ENCODE measurements at regions not wholly inside any gene's neighbourhood (a gene's known extent, or its start where the extent isn't known, plus 50 kb on each side); places are given as distances from the start of the nearest gene placed in this dataset.

DNA sequence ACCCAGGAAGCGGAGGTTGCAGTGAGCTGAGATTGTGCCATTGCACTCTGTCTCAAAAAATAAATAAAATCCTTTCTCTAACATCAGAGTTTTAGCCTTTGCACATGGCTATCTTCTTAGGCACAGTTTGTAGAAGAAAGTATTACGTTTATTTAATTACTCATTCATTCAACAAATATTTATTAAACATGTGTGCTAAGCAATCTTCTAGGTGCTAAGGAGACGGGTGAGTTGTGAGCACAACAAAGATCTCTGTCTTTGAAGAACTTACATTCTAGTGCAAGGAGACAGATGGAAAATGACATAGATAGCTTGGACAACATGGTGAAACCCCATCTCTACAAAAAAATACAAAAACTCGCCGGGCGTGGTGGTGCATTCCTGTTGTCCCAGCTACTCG is 122.3 kb upstream of the MYO10 start:
- TF ChIP-seq, protein P1, sequence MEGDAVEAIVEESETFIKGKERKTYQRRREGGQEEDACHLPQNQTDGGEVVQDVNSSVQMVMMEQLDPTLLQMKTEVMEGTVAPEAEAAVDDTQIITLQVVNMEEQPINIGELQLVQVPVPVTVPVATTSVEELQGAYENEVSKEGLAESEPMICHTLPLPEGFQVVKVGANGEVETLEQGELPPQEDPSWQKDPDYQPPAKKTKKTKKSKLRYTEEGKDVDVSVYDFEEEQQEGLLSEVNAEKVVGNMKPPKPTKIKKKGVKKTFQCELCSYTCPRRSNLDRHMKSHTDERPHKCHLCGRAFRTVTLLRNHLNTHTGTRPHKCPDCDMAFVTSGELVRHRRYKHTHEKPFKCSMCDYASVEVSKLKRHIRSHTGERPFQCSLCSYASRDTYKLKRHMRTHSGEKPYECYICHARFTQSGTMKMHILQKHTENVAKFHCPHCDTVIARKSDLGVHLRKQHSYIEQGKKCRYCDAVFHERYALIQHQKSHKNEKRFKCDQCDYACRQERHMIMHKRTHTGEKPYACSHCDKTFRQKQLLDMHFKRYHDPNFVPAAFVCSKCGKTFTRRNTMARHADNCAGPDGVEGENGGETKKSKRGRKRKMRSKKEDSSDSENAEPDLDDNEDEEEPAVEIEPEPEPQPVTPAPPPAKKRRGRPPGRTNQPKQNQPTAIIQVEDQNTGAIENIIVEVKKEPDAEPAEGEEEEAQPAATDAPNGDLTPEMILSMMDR (IDR thresholded peaks at IDR 0.05; ENCODE audit: control extremely low read depth in 1 of 3, insufficient read depth in 1 of 3, low read depth in 1 of 3, low read length in 3 of 3) = no peak
- TF ChIP-seq HDAC2 (IDR thresholded peaks at IDR 0.05; ENCODE audit: borderline replicate concordance in 1 of 2, low read depth in 2 of 2, low read length in 2 of 2) (no peak), EP300 (IDR thresholded peaks at IDR 0.05; ENCODE audit: borderline replicate concordance in 1 of 2, low read depth in 2 of 2, low read length in 2 of 2) (no peak), POLR2A (IDR thresholded peaks at IDR 0.05; ENCODE audit: control extremely low read depth in 1 of 2, low read depth in 2 of 2, low read length in 2 of 2) (no peak), SIN3A (conservative IDR thresholded peaks at IDR 0.05 in 1 of 2, IDR thresholded peaks at IDR 0.05 in 1 of 2; ENCODE audit: low read depth in 1 of 2, low read length in 2 of 2) (no peak)
- TF ChIP-seq, protein P2, sequence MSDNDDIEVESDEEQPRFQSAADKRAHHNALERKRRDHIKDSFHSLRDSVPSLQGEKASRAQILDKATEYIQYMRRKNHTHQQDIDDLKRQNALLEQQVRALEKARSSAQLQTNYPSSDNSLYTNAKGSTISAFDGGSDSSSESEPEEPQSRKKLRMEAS (IDR thresholded peaks at IDR 0.05) = no peak

All from H1 (cell line).